ENCODE measurements at regions not wholly inside any gene's neighbourhood (a gene's known extent, or its start where the extent isn't known, plus 50 kb on each side); places are given as distances from the start of the nearest gene placed in this dataset.

GRCh38 chr12:111056618-111057521, 136.5 kb upstream of the MYL2 start:
- TF ChIP-seq EZH2 (IDR thresholded peaks at IDR 0.05; ENCODE audit: borderline replicate concordance) = no peak
- no peak for TF ChIP-seq CTCF (IDR thresholded peaks at IDR 0.05; ENCODE audit: poor library complexity)
- no peak for TF ChIP-seq EZH2phosphoT487 (IDR thresholded peaks at IDR 0.05; ENCODE audit: low read depth, severe bottlenecking, unreplicated experiment)

All from hepatocyte (in vitro differentiated cells).